ENCODE measurements at regions not wholly inside any gene's neighbourhood (a gene's known extent, or its start where the extent isn't known, plus 50 kb on each side); places are given as distances from the start of the nearest gene placed in this dataset.

DNA sequence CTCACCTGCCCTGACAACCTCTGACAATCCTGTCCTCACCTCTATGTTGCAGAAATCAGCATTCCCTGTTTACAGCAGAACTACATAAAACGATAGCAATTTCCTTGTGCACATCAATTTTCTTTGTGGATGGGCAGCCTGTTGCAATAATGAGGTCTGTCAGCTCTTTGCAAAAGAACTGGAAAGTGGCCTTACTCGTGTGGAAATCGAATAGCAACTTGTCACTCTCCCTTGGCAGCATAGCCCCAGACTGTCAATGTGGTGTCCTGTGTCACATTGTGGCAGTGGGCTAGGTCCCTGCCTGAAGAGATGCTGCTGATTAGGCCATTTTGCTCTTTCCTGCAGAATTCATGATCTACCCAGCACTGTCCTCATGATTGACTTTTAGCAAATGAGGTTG lies 531.9 kb downstream of the CCDC85A start:
- TF ChIP-seq, protein P1, sequence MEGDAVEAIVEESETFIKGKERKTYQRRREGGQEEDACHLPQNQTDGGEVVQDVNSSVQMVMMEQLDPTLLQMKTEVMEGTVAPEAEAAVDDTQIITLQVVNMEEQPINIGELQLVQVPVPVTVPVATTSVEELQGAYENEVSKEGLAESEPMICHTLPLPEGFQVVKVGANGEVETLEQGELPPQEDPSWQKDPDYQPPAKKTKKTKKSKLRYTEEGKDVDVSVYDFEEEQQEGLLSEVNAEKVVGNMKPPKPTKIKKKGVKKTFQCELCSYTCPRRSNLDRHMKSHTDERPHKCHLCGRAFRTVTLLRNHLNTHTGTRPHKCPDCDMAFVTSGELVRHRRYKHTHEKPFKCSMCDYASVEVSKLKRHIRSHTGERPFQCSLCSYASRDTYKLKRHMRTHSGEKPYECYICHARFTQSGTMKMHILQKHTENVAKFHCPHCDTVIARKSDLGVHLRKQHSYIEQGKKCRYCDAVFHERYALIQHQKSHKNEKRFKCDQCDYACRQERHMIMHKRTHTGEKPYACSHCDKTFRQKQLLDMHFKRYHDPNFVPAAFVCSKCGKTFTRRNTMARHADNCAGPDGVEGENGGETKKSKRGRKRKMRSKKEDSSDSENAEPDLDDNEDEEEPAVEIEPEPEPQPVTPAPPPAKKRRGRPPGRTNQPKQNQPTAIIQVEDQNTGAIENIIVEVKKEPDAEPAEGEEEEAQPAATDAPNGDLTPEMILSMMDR (IDR thresholded peaks at IDR 0.05; ENCODE audit: insufficient read depth, low read length, poor library complexity, severe bottlenecking), result no peak
- no peak for TF ChIP-seq EZH2phosphoT487 (conservative IDR thresholded peaks at IDR 0.05; ENCODE audit: low read length)

All from SU-DHL-6 (cell line).